Fibroblast of upper back skin (primary cell): ENCODE measurements at regions not wholly inside any gene's neighbourhood (a gene's known extent, or its start where the extent isn't known, plus 50 kb on each side); places are given as distances from the start of the nearest gene placed in this dataset.

ENCODE experiments used
- DNase-seq: peaks from one replicate; pipeline ENCODE4 v3.0.0-alpha.2; 2013

DNA sequence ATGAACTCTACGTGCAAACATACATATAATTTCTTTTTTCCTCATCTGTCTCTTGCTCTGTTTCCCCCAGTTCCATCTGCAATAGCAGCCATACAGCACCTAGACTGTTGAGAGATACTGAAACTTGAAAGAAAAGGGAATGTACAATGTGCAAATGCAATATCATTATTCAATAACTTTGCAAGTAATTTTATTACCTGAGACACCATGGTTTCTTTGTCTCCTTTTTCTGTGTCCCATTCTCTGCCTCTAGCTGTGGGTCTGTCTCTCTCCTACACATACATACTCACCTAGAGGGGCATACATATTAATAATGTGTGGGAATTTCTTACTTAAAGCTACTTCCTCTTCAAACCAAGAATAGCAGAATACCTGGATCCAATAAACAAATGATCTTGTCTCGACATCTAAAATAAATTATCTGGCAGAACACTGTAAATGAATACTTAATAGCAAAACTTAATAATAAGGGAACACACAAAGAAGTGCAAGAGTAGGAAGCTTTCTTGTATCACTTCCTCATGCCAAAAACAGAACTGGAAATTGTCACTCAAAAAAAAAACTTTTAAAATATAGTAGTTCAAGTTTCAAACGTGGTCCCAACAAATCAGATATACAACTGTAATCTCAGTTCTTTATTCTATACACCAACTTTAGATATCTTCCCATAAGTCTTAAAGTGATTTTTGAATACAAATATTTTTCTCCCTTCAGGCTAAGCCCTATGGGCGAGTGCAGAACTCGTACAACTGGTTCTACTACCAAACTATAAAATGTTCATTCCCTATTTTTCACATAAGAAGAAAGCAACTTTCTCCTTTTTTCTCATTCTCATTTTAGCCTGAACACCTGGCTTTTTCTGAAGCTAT lies 194.6 kb downstream of the NRIP1 start:
- DNase-seq, result no peak

DNA sequence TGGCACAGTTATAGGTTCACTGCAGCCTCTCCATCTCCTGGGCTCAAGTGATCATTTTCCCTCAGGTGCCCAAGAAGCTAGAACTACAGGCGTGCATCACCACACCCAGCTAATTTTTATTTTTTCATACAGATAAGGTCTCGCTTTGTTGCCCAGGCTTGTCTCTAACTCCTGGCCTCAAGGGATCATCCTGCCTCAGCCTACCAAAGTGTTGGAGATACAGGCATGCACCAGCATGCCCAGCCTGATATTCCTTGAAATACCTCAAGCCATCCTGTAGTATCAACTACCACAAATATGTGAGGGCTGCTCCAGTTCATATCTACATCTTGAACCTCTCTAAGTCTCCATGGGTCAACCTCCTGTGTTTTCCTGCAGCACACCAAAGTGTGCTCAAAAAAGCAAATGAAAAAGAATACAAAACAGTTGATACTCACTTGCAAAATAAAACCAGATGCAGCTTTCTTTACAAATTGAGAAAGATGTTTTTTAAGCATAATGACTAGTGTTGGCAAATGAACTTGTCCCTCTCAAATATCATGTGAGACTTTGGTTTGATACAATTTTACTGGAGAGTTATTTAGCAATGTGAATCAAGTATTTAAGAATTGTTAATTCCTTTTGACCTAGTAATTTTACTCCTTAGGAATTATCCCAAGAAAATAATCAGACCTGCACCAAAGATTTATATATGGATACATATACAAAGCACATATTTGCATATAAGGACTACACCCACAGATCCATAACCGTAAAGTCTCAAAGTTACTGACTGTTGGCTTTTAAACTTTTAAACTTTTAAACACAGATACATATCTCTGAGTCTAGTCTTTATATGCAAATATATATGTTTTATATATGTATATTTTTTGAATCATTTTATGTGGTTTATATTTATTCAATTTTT lies 197.7 kb downstream of the NRIP1 start:
- DNase-seq, result no peak

DNA sequence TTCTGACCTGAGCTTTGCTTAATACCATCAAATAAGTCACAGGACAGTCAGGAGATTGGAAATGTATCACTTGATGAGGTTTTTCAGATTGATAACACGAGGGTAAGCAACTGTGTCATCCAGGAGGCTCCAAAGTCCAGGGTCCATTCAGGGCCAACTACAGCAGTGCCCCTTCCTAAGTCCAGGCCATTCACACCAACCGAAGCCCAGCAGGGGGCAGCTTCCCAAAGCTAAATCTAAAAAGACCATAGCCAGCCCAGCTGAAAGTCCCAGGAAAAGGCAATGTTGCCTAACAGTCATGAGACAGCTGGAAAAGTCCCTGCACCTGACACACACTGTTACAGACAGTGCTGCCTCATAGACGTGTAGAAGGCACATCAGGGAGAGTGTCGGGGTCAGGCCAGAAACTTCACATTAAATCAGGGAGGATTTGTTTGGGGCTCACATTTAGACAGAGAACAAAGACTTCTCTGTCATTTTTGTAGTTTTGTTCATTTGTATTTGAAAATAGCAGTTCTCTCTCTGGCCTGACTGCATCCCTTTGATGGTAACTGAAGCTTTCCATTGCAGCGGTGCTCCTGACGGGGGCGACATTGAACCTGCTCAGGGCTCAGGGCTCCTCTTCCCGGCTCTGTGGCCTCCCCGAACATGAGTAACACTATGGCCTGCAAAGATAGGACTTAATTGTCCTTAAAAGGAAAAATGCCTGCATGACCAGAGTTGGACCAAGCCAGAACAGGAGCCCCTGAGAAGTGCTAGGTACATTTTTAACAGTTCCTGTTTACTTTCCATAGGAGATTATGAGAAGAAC lies 200.4 kb downstream of the NRIP1 start:
- peak; percentile 75 for DNase-seq

DNA sequence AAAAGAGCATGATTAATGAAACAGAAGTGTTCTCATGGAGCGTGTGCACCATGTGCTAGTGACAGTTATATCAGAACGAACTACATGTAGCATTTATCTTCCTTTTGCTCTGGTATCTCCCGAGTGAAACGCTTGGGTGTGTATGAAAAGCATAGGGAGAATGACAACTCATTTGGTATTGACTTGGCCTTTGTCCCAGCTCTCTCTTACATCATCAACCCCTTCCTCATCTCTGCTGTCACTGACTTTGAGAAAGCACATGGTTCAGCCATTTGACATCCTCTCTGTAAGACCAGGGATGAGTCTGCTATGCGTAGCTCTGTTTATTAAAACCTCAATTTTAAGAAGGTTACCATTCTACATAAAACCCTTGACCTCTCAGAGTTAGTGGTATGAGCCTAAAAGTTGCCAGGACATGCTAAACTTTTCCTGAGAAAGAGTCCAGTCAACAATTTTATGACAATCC lies 201.0 kb downstream of the NRIP1 start:
- DNase-seq, result peak; percentile 51

DNA sequence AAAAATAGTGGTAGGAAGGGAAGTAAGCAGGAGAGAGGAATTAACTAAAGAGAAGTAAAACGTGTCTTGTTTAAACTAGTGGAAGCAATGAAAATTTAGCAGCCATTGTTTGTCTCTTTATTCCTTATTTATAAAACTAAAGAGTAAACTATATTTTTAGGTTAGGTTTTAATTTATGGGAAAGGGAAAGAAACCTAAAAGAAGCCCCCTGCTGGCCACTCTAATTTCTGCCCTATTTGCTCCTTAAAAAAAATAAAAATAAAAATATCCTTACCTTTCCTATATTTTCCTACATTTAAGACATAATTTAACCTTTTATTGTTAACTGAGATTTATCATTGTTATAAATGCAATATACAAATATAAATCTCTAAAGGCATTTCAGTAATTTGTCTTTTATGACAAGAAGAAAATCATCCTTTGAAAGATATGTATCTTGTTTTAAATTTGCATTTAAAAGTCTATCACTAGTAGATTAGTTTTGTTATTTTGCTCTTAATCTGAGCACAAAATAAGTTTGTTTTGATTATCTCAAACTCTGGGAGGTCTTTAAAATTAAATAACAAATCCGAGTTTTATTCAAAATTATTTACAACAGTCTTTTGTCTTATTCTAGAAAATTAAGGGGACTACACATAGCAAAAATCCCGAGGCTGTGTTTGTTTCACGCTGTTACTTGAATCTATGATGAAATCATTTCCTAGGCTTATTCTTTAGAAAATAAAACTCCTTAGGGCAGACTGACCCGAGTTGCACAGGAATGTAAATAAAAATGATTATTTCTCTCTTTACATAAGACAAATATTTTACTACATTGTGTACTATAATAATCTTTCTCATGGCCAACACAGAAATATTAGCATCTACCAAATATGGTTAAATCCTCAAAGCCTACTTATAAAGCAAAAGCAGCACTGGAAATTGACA lies 201.7 kb downstream of the NRIP1 start:
- no peak for DNase-seq

DNA sequence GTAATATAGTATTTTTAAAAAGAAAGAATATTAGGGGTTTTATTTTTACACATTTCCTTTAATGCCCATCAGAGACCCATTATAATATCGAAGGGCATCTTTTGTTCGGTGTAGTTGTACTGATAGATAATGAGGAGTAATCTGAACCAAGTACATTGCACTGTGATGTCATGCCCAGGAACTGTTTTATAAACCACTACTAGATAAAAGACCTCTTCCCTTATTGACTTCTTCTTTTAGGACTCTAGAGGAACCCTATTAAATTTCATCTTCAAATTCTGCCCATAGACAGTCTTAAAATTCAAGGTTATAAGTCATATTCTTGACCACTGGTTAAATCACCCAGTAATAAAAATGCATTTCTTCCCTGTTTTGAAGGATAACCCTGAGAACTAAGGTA lies 206.5 kb downstream of the NRIP1 start:
- DNase-seq, result no peak

DNA sequence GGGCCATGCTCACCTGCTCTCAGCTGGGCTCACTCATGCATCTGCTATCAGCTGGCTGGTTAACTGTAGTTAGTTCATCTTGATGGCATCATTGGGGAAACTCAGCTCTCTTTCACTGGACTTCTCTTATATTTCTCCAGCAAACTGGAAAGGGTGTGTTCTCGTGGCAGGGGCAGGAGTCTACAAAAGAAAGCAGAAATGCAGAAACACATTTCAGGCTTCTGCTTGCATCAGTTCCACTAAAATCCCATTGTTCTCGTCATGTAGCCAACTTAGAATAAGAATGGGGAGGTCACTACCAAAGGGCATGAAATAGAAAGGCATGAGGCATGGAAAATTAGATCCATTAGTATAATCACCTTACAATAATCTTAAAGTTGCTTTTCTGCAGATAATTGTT lies 207.3 kb downstream of the NRIP1 start:
- DNase-seq, result no peak

DNA sequence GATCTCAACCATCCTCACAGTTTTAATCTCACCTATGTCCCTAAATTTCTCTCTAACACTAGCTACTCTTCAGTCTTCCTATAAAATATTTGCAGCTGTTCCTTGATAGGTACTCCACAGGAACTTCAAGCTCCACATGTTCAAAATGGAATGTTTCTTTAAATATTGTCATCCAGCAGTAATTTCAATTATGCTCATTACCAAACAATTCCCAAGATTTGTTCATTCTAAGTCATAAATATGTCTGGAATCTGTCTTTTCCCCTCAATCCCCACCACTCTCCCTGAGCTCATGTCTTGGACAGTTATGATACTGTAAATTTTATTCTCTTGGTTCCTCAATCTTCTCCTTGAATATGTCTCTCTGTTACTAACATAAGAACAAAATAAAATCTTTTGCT lies 214.4 kb downstream of the NRIP1 start:
- peak; percentile 76 for DNase-seq

DNA sequence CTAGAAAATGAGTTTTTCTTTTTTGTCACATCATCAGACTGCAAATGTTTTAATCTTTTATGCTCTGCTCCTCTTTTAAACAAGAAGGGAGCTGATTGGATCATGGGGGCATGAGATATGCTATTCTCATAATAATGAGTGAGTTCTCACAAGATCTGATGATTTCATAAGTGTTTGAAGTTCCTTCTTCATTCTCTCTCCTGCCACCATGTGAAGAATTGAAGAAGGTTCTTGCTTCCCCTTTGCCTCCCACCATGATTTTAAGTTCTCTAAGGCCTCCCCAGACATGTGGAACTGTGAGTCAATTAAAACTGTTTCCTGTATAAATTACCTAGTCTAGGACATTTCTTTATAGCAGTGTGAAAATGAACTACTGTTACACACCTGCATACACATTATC lies 218.2 kb downstream of the NRIP1 start:
- no peak for DNase-seq

DNA sequence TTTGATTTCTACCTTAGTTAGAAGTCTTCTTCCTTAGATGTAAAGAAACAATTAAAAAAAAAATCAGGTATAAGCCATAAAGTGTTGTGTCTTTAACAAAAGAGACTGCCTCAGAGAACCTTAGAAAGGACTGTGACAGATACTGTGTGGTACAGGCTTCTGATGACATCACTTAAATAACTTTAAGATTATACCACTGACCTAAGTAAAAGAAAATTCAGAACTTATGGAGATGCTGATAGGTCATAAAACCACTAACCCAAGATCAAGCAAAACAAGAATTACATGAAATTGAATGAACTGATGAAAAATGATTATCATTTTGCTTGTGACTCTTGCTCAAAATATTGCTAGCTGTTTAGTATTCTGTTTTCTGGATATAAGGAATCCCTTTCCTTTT lies 220.8 kb downstream of the NRIP1 start:
- DNase-seq, result peak; percentile 32

DNA sequence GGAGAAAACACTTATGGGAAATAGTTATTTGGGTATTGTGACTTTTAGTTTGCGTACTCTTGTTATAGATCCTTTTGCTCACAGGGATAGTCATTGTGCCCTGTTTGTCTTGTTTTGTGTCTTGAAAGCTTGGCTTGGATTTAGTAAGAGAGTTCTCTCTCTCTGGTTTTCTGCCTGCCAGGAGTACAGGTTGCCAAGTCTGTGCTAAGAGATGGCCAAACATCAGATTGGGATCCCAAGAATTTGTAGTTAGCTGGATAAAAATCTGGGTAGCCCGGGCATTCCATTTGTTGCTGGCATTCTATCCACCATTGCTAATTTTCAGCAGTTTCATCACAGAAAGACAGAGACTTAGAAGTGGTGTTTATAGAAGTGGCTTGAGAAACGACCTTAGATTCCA lies 222.2 kb downstream of the NRIP1 start:
- no peak for DNase-seq

DNA sequence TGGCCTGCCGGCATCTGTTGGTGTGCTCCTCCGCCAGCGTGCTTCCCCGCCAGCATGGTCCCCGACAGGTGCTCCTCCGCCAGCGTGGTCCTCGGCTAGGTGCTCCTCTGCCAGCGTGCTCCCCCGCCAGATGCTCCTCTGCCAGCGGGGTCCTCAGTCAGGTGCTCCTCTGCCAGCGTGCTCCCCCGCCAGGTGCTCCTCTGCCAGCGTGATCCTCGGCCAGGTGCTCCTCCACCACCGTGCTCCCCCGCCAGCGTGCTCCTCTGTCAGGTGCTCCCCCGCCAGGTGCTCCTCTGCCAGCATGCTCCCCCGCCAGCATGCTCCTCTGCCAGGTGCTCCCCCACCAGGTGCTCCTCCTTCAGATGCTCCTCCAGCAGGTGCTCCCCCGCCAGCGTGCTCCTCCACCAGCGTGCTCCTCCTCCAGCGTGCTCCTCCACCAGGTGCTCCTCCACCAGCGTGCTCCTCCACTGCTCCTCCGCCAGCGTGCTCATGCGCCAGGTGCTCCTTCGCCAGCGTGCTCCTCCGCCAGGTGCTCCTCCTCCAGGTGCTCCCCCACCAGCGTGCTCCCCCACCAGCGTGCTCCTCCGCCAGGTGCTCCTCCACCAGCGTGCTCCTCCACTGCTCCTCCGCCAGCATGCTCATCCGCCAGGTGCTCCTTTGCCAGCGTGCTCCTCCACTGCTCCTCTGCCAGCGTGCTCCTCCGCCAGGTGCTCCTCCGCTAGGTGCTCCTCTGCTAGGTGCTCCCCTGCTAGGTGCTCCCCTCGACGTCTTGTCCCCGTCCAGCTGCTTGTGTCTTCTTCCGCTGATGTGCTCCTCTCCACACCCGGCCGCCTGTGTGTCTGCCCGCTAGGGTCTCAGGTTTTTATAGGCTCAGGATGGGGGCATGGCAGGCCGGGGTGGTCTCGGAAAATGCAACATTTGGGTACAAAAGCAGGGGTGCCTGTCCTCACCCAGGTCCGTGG lies 223.0 kb downstream of the NRIP1 start:
- DNase-seq, result no peak

DNA sequence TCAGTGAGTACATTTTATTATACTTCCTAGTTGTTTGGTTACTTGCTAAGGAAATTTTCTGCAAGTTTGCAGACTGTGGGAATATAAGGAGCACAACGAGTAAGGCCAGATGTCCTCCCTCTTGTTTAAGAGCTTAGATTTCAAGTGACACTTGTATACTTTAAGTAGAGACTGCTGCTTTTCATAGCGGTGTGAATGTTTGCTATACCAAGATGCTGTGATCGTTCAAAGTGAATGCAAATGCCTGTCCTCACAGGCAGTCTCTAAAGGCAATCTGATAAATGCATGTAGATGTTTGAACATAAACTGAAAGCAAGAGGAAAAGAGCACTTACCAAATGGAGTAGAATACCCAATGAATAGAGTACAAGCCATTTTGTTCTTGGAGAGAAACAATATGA lies 226.4 kb downstream of the NRIP1 start:
- DNase-seq, result no peak

DNA sequence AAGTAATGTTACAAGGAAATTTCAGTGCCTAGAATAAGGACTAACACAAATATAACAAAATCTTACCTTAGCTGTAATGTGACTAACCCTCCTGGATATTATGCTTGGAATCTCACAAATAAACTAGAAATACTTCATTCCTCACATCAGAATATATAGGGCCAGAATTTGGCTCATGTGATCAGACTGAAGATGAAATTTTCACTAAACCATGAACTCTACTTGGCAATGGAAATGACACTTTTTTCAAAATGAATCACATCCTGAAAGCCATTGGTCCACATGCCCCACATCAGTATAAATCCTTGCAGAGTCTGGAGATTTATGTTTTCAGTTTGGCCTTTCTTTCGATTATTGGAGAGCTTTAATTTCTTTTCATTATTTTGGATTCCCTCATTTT lies 227.8 kb downstream of the NRIP1 start:
- peak; percentile 28 for DNase-seq

DNA sequence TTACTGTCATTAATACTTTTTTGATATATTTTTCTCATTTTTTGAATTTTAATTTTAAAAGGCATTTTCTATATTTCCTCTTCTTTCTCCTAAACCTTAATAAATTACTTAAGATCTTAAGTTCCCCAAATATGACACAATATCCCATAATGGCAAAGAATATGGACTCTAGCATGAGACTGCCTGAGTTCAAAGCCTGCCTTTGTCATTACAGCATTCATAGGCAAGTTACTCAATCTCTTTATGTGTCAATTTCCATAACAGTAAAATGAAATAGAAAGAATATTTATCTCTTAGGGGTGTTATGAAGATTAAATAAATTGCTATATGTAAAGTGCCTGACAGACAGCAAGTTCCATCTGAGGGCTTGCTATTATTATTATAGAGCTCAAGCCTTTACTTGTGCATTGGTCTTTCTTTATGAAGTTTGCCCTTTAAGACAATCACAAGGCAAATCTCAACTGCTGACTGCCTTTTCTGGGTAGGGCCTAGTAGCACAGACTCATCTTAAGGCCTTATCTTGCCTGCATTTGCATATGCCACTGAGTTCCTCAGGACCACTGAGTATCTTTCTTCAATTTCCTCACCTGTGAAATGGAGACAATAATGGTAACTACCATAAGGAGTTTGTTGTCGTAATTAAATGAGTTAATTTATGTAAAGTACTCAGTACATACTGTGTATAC lies 231.0 kb downstream of the NRIP1 start:
- DNase-seq, result no peak

DNA sequence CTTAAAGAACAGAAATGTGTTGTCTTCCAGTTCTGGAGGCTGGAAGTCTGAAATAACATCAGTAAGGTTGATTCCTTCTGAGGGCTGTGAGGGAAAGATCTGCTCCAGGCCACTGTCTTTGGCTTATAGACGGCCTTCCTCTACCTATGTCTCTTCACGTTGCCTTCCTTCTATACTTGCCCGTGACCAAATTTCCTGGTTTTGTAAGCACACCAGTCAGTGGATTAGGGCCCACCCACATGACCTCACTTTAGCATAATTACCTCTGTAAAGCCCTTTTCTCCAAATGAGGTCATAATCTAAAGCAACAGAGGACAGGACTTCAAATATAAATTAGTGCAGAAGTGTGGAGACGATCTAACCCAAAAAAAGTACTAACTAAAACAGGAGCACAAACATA lies 231.6 kb downstream of the NRIP1 start:
- DNase-seq, result no peak

DNA sequence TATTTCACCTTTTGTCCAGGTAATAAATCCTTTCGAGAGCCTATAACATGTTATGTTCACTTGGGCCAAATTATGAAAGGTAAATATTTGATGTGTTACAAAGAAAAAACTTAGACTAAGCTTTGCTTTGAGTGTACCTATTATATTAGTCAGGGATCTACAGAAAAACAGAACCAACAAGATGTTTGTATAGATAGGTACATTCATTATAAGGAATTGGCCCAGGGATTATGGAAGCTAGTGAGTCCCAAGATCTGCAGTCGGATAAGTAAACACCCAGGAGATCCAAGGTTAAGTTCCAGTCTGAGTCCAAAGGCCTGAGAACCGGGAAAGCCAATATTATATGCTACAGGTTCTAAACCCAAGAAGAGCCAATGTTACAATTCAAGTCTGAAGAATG lies 234.5 kb downstream of the NRIP1 start:
- DNase-seq, result no peak

DNA sequence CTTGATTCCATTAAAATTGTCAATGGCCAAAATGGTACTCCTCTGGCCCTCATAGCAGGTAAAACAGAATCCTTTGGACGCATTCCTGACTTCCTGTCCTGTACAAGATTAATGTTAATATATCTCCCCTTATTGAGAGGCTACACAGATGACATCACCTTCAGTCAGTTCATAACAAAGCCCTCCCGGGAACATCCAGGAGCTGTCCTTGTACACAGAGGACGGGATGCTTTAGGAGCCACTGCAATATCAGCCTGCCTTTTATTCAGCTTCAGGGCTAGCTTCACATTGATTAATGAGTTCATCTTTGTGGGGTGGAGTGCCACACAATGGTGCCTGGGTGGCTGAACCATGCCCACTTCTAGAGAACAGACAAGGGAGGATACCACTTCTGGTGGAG lies 235.1 kb downstream of the NRIP1 start:
- DNase-seq, result no peak

DNA sequence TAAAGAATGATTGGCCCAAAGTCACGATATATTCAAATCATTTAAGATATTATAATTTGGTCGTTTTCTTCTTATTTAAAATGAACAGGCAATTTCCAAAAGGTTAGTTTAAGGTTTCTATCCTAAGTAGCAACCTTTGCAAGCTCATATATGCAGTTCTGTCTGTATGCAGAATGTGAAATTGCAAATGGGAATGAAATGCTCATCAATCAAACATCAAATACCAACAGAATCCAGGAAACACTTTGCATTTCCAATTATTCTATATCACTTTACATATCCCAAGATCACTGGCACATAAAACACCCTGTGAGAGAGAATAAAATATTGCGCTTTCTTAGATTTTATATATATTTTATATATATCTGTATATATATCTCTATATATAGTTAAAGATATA lies 237.3 kb downstream of the NRIP1 start:
- DNase-seq, result no peak

DNA sequence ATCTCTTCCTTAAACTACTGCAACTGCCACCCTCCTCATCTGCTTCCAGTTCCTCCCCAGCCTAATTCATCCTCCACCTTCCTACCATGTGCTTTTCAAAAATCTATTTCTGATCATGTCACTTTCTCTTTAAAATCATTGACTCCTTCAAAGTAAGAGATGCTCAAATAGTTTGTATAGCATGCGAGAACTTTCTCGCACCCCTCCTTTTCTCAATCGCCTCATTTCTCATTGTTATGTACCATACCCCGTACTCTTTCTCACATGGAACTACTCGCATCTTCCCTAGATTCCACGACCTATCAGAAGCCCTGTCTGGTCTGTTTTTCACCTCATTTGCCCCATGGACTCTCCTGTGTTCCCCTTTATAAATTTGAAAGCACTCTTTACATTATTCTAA lies 238.2 kb downstream of the NRIP1 start:
- no peak for DNase-seq
